T-helper 17 cell (primary cell): ENCODE measurements at regions not wholly inside any gene's neighbourhood (a gene's known extent, or its start where the extent isn't known, plus 50 kb on each side); places are given as distances from the start of the nearest gene placed in this dataset.

Experiments used
- ATAC-seq: fragments of 150-1000 bp; cut with Tn5 transposase; 2 replicates; pipeline ENCODE4 v1.10.0; 2021; ENCODE audit warnings: mild to moderate bottlenecking, moderate library complexity
- DNase-seq, 3 donors: peaks; one replicate each; pipeline versions ENCODE4 v3.0.0 to v3.0.0-alpha.2; 2020 to 2021
- H3K9me3 ChIP-seq: one replicate; pipeline ENCODE4 v1.7.0; 2013; ENCODE audit warnings: low read length, mild to moderate bottlenecking; ENCODE audit not compliant: control insufficient read depth, poor library complexity, severe bottlenecking
- H3K27ac Mint-ChIP-seq: one replicate; pipeline ENCODE4 v1.8.0; 2022; ENCODE audit warnings: mild to moderate bottlenecking, moderate library complexity, mixed read lengths
- H3K27me3 Mint-ChIP-seq: one replicate; pipeline ENCODE4 v1.8.0; 2022; ENCODE audit warnings: mixed read lengths
- H3K36me3 Mint-ChIP-seq: one replicate; pipeline ENCODE4 v1.8.0; 2022; ENCODE audit warnings: low read depth, mixed read lengths
- H3K4me1 Mint-ChIP-seq: one replicate; pipeline ENCODE4 v1.8.0; 2022; ENCODE audit warnings: mild to moderate bottlenecking, mixed read lengths
- H3K4me3 Mint-ChIP-seq: one replicate; pipeline ENCODE4 v1.8.0; 2022; ENCODE audit warnings: mild to moderate bottlenecking, moderate library complexity, mixed read lengths

DNA sequence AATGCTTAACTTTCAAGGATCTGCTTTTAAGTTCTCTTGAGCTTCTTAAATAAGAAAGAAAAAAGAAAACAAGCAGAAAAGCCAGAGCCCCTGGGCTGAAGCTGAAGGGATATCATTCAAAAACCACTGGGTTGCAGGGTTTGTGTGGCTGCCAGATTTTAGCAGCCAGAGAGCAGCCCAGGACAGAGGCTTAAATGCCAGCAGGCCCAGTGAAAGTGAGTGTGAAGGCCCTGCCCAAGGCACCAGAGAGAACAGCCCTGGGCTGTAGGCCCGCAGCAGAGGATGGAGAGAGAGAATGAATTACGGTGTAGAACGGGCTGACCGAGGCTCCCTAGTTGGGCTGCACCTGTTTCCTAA is 106.3 kb upstream of the BOC start:
- Mint-ChIP-seq H3K4me1 (no peaks in the 10 kb centered on the region), H3K36me3 (no peaks in the 10 kb centered on the region), H3K27ac (no peak overlapping the region), H3K27me3 (no peaks in the 10 kb centered on the region), H3K4me3 (no peak overlapping the region)
- DNase-seq = no peak
- H3K9me3 ChIP-seq = no peaks in the 10 kb centered on the region
- ATAC-seq = no peak

DNA sequence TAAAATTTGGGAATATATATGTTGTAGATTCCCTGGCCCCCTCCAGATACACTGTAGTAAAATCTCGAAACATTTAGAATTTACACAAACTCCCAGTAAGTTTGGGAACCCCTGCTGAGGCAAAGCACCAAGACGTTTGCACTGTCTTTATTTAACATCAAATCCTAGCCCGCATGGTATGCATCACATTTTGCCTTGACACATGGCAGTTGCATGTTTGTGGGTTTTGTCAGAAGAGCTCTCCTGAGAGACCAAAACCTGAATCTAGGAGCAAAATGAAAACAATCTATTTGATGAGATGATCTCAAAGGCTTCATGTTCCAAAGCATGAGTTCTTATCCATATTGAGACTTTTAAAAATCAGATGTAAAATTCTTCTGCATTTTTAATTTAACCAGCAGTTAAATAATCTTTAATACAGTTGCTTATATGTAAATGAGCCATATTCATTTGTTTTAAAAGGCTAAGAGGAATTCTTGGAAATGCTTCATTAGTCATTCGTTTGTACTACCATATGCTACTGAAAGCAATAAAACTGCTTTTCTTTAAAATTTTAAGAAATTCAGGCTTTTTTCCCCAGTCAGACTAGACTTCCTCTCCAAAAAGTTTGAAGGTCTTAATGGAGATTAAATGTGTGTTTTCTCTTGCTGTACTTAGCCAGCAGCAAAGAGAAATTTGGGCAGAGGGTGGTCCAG is 105.2 kb upstream of the BOC start:
- DNase-seq = no peak
- Mint-ChIP-seq H3K27ac (no peak overlapping the region), H3K36me3 (peaks cover 3% of the 10 kb centered on the region), H3K4me3 (no peak overlapping the region), H3K27me3 (no peaks in the 10 kb centered on the region), H3K4me1 (peaks cover 3% of the 10 kb centered on the region)
- ATAC-seq = no peak
- no peaks in the 10 kb centered on the region for H3K9me3 ChIP-seq

DNA sequence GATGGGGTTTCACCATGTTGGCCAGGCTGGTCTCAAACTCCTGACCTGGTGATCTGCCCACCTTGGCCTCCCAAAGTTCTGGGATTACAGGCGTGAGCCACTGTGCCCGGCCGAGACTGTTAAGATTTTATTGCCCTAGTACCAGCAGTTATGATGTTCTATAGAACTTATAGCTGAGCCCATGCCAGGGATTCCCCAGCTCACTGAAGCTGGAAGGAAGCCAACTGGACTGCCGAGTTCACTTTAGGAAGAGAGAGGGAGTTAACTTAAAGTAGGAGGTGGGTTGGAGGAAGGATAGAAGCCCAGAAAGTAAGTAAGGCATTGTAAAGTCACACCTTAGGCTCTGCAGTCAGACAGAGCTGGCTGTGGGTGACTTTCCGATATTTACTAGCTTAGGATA is 101.1 kb upstream of the BOC start:
- H3K36me3 Mint-ChIP-seq = peaks cover 3% of the 10 kb centered on the region
- DNase-seq = no peak
- H3K4me1 Mint-ChIP-seq = peaks cover 5% of the 10 kb centered on the region
- ATAC-seq = no peak
- no peaks in the 10 kb centered on the region for H3K9me3 ChIP-seq
- H3K4me3 Mint-ChIP-seq = no peak overlapping the region
- H3K27me3 Mint-ChIP-seq = no peaks in the 10 kb centered on the region
- no peak overlapping the region for H3K27ac Mint-ChIP-seq

DNA sequence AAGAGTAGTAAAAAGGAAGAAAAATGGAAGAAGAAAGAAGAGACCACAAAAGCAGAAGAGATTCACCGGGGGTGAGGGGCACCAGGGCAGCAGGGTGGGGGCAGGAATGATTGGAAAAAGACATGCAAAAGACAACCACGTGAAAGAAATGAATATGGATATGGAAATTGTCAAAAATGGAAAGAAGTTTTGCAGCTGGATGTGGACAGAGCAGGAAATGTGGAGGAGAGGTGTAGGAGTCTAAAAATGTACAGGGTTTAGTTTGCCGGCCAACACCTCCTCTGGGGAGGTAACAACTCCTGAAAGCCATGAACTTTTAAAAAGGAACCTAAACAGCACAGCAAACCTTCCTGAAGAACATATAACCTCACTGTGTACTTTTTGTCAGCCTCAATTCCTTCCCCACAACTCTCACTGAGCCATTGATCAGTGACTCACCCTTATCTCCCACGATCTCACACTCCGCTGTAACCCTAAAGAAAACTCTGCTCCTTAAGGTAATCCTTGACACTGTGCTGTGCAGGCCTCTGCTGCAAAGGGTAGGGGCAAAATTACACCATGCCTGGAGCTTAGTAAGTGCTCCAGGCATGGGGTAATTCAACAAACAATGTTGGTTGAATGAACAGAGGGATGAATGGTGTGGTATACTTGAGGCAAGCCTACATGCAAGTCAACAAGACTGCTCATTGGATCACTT is 100.2 kb upstream of the BOC start:
- no peak overlapping the region for H3K27ac Mint-ChIP-seq
- H3K4me3 Mint-ChIP-seq = no peak overlapping the region
- H3K27me3 Mint-ChIP-seq = no peaks in the 10 kb centered on the region
- ATAC-seq (peak; percentile 48), DNase-seq (no peak)
- H3K36me3 Mint-ChIP-seq = peaks cover 3% of the 10 kb centered on the region
- no peaks in the 10 kb centered on the region for H3K9me3 ChIP-seq
- peaks cover 5% of the 10 kb centered on the region for H3K4me1 Mint-ChIP-seq

DNA sequence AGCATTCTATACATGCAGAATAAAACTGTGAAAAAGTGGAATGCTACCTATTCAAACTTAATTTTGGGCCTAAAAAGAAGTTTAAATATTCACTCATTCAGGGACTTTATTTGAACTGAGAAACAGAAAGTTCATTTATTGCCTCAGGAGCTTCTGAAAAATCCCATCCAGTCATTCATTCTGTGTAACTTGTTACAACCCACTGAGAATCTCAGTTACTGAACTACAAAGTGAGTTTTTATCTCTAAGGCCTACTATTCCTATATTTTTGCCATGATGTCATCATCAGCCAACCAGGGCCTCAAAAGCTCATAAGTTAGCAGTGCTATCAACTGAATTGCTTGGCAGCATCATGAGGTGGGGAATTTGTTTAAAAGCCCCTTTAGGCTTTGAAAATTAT is 98.0 kb upstream of the BOC start:
- no peak for DNase-seq
- Mint-ChIP-seq H3K4me3 (no peak overlapping the region), H3K27me3 (no peaks in the 10 kb centered on the region), H3K36me3 (peaks cover 3% of the 10 kb centered on the region), H3K27ac (no peak overlapping the region), H3K4me1 (peaks cover 5% of the 10 kb centered on the region)
- H3K9me3 ChIP-seq = no peaks in the 10 kb centered on the region
- ATAC-seq = no peak

DNA sequence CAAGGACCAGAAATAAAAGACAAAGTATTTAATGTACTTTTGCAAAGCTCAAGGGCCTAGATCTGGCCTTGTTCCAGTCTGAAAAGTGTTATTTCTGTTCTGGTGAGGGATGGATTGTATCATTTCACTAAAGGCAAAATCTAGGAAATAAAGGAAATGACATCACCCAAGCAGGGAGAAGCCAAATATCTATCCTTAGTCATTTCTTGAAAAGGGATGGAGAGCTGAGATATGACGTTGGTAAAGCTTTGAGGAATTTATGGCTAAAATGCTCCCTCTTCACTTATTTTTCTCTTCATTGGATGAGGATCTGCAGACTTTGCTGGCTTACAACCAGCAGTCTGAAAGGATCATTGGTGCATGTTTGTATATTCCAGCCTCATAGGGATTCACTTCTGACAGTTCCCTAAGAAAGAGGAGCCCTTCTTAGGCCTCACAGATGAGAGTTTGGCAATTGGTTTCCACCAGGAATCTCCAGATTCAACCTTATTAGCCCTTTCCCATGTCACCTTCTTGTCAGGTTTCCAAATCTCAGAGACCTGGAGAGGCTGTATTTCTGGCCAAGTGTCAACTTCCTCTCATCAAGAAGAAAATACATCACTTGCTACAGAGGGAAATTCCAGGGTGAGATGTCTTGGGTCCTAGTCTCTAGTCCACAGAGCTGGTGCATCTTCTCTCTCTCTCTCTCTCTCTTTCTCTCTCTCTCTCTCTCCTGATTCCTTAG is 93.7 kb upstream of the BOC start:
- H3K36me3 Mint-ChIP-seq = no peaks in the 10 kb centered on the region
- ATAC-seq = no peak
- DNase-seq = no peak
- H3K27ac Mint-ChIP-seq = no peak overlapping the region
- H3K27me3 Mint-ChIP-seq = no peaks in the 10 kb centered on the region
- H3K4me1 Mint-ChIP-seq = no peaks in the 10 kb centered on the region
- H3K4me3 Mint-ChIP-seq = no peak overlapping the region
- H3K9me3 ChIP-seq = no peaks in the 10 kb centered on the region

DNA sequence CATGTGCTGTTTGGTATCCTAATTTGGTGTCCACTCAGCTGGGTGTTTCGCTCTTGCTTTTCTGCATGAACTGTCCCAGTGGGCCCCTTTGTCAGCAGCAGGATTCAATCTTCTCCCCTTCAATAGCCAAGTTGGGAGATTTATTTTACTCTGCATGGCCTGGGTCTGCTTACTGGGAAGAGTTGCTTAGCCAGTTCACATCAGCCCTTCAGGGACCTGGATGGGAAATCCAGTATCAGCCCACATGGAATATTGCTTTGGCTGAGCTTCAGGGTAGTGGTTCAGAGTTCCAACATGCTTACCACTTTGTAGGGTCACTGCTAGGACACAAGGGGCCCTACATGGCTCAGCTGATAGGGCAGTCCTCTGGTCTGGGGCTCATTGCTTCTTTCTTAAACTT is 93.0 kb upstream of the BOC start:
- H3K4me3 Mint-ChIP-seq = no peak overlapping the region
- ATAC-seq = no peak
- no peak for DNase-seq
- no peaks in the 10 kb centered on the region for H3K4me1 Mint-ChIP-seq
- no peaks in the 10 kb centered on the region for H3K9me3 ChIP-seq
- H3K27ac Mint-ChIP-seq = no peak overlapping the region
- H3K27me3 Mint-ChIP-seq = no peaks in the 10 kb centered on the region
- H3K36me3 Mint-ChIP-seq = no peaks in the 10 kb centered on the region

DNA sequence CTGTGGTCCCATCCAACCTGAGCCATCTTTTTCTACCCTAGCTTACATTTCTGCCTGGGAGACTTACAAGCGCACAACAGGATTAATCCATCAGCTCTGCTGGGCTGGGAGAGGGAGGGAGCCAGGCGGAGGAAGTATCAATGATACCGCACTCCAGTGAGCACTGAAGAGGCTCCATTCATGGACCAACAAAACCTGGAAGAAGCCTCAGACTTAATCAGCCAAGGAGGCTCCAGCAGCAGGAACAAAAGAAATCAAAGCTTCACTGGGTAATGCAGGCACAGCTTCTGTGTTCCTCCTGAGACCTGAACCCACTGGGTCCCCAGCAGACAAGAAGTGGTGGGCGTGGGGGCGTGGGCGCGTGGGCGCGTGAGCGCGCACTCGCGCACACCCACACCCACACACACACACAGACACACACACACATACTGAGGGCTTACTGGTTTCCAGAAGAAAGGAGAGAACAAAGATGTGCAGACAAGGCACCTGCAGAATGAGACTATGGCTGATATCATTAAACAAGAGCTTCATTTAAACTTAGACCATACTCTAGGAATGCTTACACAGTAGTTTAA is 87.0 kb upstream of the BOC start:
- DNase-seq (no peak), ATAC-seq (no peak)
- no peaks in the 10 kb centered on the region for H3K9me3 ChIP-seq
- H3K4me3 Mint-ChIP-seq = no peak overlapping the region
- H3K4me1 Mint-ChIP-seq = no peaks in the 10 kb centered on the region
- H3K27me3 Mint-ChIP-seq = no peaks in the 10 kb centered on the region
- no peak overlapping the region for H3K27ac Mint-ChIP-seq
- H3K36me3 Mint-ChIP-seq = no peaks in the 10 kb centered on the region

DNA sequence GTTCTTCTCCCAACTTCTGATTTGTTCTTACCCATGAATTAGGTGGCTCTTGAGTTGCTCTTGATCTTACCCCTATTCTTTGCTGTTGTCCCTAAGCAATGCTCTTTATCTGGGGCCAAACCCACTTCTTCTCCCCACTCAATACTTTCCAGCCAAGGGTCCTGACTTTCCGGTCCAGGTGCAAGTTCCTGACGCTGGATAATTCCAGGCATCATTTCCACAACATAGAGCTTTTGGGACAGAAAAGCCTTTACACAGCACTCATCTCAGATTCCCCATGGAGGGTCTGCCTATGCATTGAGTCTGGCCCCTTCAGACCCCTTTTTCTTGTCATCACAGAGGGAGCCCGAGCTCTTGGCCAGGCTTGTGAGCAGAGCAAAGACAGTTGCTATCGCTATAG is 85.4 kb upstream of the BOC start:
- no peak for ATAC-seq
- no peak overlapping the region for H3K4me3 Mint-ChIP-seq

DNA sequence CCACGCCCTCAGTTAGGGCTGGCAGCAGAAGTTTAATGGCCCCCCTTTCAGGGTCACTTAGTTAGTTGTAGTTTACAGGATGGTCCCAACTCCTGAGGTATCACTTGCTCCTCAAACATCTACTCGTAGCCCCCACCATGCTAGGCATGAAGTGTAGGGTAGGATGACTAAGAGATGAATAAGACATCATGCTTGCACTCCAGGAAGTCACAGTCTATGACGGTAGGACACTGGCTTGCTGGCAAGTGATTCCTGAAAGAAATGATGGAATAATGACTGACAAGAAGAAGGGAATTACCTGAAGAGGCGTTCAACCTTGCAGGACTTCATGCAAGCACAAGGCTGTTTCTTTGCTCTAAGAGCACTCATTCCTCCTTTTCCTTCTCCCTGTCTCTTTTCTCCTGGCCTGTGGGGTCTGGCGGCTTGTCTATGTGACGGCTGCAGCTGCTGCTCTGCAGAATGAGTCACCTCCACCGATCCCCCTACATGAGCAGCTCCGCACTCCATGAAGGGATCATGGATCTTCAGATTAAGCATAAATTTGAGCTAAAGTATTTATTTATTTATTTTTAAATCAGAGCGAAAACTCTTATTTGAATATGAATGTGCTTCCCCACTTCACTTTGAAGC is 82.9 kb upstream of the BOC start:
- H3K27ac Mint-ChIP-seq = no peak overlapping the region
- H3K27me3 Mint-ChIP-seq = no peaks in the 10 kb centered on the region
- no peak overlapping the region for H3K4me3 Mint-ChIP-seq
- H3K36me3 Mint-ChIP-seq = no peaks in the 10 kb centered on the region
- H3K4me1 Mint-ChIP-seq = no peaks in the 10 kb centered on the region
- ATAC-seq = no peak
- H3K9me3 ChIP-seq = no peaks in the 10 kb centered on the region
- no peak for DNase-seq

More for the DNA sequence above, 85.4 kb upstream of the BOC start:
- no peaks in the 10 kb centered on the region for H3K36me3 Mint-ChIP-seq
- no peaks in the 10 kb centered on the region for H3K27me3 Mint-ChIP-seq
- no peaks in the 10 kb centered on the region for H3K9me3 ChIP-seq
- H3K27ac Mint-ChIP-seq = no peak overlapping the region
- DNase-seq = no peak
- no peaks in the 10 kb centered on the region for H3K4me1 Mint-ChIP-seq

DNA sequence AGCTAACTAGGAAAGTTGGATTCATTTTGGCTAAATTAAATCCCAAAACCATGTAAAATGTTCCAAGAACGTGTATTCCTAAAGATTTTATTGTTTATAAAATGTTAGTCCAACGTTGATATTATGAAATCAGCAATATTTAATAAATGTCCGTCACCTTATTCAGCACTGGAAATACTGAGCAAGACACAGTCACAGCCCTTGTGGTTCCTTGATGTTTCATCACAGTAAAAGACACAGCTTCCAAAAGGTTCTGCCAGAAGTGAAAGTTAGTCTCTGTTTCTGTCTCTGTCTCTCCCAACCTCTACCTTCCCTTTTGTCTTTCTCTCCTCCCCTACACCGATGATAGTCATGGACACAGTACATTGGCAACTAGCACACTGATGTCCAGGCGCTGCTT is 82.2 kb upstream of the BOC start:
- no peaks in the 10 kb centered on the region for H3K4me1 Mint-ChIP-seq
- no peak overlapping the region for H3K4me3 Mint-ChIP-seq
- no peaks in the 10 kb centered on the region for H3K27me3 Mint-ChIP-seq
- no peak overlapping the region for H3K27ac Mint-ChIP-seq
- no peaks in the 10 kb centered on the region for H3K9me3 ChIP-seq
- no peaks in the 10 kb centered on the region for H3K36me3 Mint-ChIP-seq
- no peak for ATAC-seq
- DNase-seq = no peak

DNA sequence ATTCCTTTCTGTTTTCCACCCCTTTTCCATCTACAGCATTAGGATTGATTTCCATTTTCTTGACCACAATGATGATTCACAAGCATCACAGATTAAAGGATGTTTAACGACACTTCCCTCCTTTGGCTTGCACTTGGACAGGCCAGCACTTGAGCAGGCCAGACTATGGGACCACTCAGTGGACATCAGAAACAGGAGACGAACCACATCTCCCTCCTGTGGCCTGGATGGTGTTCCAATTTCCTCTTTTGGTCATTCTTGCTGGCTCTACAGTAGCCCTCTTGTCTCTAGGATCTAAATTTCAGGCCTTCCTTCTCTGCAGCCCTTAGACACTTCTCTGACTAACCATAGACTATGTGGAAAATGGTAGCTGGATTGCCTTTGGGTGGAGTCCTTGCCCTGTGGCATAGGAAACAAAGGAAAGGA is 78.8 kb upstream of the BOC start:
- Mint-ChIP-seq H3K27me3 (no peaks in the 10 kb centered on the region), H3K4me3 (no peak overlapping the region), H3K27ac (no peak overlapping the region)

DNA sequence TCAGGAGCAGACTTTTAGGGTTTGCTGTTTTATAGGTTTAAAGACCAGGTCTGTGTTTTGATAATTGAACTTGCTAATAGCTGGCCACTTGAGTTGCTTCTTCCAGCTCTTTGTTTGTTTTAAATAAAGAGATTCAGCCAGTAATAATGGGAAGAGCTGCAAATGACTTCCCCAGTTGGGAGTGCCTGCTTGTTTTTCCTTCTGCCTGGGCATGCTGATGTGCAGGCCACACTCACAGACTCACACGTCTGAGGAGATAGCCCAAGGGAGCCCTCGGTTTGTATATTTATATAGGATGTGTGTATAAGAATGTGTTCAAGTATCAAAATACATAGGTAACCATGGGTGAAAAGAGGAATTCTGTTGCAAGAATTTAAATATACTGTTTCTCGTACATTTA is 78.2 kb upstream of the BOC start:
- Mint-ChIP-seq H3K36me3 (no peaks in the 10 kb centered on the region), H3K27me3 (no peaks in the 10 kb centered on the region), H3K27ac (no peak overlapping the region), H3K4me3 (no peak overlapping the region), H3K4me1 (no peaks in the 10 kb centered on the region)
- no peaks in the 10 kb centered on the region for H3K9me3 ChIP-seq
- DNase-seq = no peak
- ATAC-seq = no peak

More for the DNA sequence above, 78.8 kb upstream of the BOC start:
- no peaks in the 10 kb centered on the region for H3K9me3 ChIP-seq
- Mint-ChIP-seq H3K36me3 (no peaks in the 10 kb centered on the region), H3K4me1 (no peaks in the 10 kb centered on the region)
- DNase-seq (no peak), ATAC-seq (no peak)
